GM12878 (cell line): ENCODE measurements at regions not wholly inside any gene's neighbourhood (a gene's known extent, or its start where the extent isn't known, plus 50 kb on each side); places are given as distances from the start of the nearest gene placed in this dataset.

Source experiments
- CBX5 ChIP-seq: sonication (generic); IDR thresholded peaks from 2 replicates; pipeline ENCODE4 v1.6.1; 2016; ENCODE audit warnings: low read depth, moderate library complexity, mild to moderate bottlenecking, inconsistent platforms
- EP300 ChIP-seq, 2 experiments: fragments of 150-350 bp in 1 of 2; IDR thresholded peaks; 2 replicates each; pipeline ENCODE4 v1.6.1; 2011 to 2012; ENCODE audit warnings: low read depth in 2 of 2, low read length in 2 of 2, borderline replicate concordance in 1 of 2, improper control_type of control experiment in 1 of 2, inconsistent platforms in 1 of 2; ENCODE audit not compliant: control insufficient read depth in 1 of 2
- ETV6 ChIP-seq, 2 experiments: fragments of 450-650 bp in 1 of 2; IDR thresholded peaks in 1 of 2; conservative IDR thresholded peaks in 1 of 2; 2 replicates each; pipeline ENCODE4 v1.6.1; 2014; ENCODE audit warnings: antibody characterized with exemption in 1 of 2, borderline replicate concordance in 1 of 2, low read depth in 1 of 2, mild to moderate bottlenecking in 1 of 2, moderate library complexity in 1 of 2
- EZH2 ChIP-seq: IDR thresholded peaks from 2 replicates; pipeline ENCODE4 v1.6.1; 2012; ENCODE audit warnings: low read depth, mild to moderate bottlenecking, control low read depth, inconsistent platforms, low read length, borderline replicate concordance; ENCODE audit not compliant: control insufficient read depth
- FOS ChIP-seq: IDR thresholded peaks from 3 replicates; pipeline ENCODE4 v1.6.1; 2011; ENCODE audit warnings: borderline replicate concordance; ENCODE audit not compliant: insufficient read length; ENCODE audit errors: extremely low read depth
- NFYB ChIP-seq: IDR thresholded peaks from 2 replicates; pipeline ENCODE4 v1.6.1; 2011; ENCODE audit warnings: low read depth, mild to moderate bottlenecking, low read length, improper control_type of control experiment, moderate library complexity; ENCODE audit not compliant: insufficient read depth
- POLR2AphosphoS5 ChIP-seq: IDR thresholded peaks from 2 replicates; pipeline ENCODE4 v1.6.1; 2011; ENCODE audit warnings: mild to moderate bottlenecking, low read length, inconsistent platforms
- RFX5 ChIP-seq: IDR thresholded peaks from 2 replicates; pipeline ENCODE4 v1.6.1; 2011; ENCODE audit warnings: low read depth, low read length, improper control_type of control experiment
- SKIL ChIP-seq: fragments of 450-650 bp; IDR thresholded peaks from 2 replicates; pipeline ENCODE4 v1.6.1; 2017; ENCODE audit warnings: mild to moderate bottlenecking, low read depth, inconsistent platforms; ENCODE audit not compliant: poor library complexity, severe bottlenecking
- SMC3 ChIP-seq: IDR thresholded peaks from 2 replicates; pipeline ENCODE4 v1.6.1; 2011; ENCODE audit warnings: low read length, improper control_type of control experiment, borderline replicate concordance
- SREBF2 ChIP-seq: IDR thresholded peaks from 2 replicates; pipeline ENCODE4 v1.6.1; 2012; ENCODE audit warnings: mild to moderate bottlenecking, low read length
- TF ChIP-seq, protein P1 (sequence below): fragments of 450-650 bp; formaldehyde crosslinking; IDR thresholded peaks from 2 replicates; pipeline ENCODE4 v1.5.0; 2022; ENCODE audit warnings: mild to moderate bottlenecking, missing genetic modification characterization
- TF ChIP-seq, protein P2 (sequence below): IDR thresholded peaks from 2 replicates; pipeline ENCODE4 v1.6.1; 2012; ENCODE audit warnings: mild to moderate bottlenecking, low read depth, low read length

DNA sequence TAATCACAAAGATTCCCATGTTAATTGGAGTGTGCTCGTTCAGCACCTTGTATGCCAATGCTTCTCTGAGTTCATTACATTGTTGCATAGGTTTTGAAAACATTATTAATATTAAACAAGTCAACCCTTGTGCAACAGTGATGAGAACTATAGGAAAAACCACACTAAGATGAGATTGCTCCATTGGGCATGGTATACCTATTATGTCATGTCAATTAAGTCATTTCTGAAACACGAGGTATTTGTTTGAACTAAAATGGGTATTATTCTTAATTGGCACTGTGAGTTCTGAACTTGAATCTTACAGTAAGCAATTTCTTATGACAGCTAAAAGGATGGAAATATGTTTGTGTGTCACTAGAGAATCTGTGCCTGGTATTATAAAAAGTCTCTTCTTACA is 447.7 kb downstream of the EFNA5 start:
- TF ChIP-seq RFX5 (no peak), SKIL (no peak), SREBF2 (no peak), CBX5 (no peak), ETV6 (conservative IDR thresholded peaks at IDR 0.05 in 1 of 2, IDR thresholded peaks at IDR 0.05 in 1 of 2; ENCODE audit: borderline replicate concordance in 1 of 2, low read depth in 1 of 2) (no peak), EZH2 (no peak), EP300 (IDR thresholded peaks at IDR 0.05; ENCODE audit: borderline replicate concordance in 1 of 2, control insufficient read depth in 1 of 2, low read depth in 2 of 2, low read length in 2 of 2) (no peak), FOS (no peak), POLR2AphosphoS5 (no peak), NFYB (no peak), SMC3 (no peak)
- TF ChIP-seq, protein P1, sequence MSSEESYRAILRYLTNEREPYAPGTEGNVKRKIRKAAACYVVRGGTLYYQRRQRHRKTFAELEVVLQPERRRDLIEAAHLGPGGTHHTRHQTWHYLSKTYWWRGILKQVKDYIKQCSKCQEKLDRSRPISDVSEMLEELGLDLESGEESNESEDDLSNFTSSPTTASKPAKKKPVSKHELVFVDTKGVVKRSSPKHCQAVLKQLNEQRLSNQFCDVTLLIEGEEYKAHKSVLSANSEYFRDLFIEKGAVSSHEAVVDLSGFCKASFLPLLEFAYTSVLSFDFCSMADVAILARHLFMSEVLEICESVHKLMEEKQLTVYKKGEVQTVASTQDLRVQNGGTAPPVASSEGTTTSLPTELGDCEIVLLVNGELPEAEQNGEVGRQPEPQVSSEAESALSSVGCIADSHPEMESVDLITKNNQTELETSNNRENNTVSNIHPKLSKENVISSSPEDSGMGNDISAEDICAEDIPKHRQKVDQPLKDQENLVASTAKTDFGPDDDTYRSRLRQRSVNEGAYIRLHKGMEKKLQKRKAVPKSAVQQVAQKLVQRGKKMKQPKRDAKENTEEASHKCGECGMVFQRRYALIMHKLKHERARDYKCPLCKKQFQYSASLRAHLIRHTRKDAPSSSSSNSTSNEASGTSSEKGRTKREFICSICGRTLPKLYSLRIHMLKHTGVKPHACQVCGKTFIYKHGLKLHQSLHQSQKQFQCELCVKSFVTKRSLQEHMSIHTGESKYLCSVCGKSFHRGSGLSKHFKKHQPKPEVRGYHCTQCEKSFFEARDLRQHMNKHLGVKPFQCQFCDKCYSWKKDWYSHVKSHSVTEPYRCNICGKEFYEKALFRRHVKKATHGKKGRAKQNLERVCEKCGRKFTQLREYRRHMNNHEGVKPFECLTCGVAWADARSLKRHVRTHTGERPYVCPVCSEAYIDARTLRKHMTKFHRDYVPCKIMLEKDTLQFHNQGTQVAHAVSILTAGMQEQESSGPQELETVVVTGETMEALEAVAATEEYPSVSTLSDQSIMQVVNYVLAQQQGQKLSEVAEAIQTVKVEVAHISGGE (CRISPR knock-in tag) = no peak
- TF ChIP-seq, protein P2, sequence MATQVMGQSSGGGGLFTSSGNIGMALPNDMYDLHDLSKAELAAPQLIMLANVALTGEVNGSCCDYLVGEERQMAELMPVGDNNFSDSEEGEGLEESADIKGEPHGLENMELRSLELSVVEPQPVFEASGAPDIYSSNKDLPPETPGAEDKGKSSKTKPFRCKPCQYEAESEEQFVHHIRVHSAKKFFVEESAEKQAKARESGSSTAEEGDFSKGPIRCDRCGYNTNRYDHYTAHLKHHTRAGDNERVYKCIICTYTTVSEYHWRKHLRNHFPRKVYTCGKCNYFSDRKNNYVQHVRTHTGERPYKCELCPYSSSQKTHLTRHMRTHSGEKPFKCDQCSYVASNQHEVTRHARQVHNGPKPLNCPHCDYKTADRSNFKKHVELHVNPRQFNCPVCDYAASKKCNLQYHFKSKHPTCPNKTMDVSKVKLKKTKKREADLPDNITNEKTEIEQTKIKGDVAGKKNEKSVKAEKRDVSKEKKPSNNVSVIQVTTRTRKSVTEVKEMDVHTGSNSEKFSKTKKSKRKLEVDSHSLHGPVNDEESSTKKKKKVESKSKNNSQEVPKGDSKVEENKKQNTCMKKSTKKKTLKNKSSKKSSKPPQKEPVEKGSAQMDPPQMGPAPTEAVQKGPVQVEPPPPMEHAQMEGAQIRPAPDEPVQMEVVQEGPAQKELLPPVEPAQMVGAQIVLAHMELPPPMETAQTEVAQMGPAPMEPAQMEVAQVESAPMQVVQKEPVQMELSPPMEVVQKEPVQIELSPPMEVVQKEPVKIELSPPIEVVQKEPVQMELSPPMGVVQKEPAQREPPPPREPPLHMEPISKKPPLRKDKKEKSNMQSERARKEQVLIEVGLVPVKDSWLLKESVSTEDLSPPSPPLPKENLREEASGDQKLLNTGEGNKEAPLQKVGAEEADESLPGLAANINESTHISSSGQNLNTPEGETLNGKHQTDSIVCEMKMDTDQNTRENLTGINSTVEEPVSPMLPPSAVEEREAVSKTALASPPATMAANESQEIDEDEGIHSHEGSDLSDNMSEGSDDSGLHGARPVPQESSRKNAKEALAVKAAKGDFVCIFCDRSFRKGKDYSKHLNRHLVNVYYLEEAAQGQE = no peak
